ENCODE measurements at regions not wholly inside any gene's neighbourhood (a gene's known extent, or its start where the extent isn't known, plus 50 kb on each side); places are given as distances from the start of the nearest gene placed in this dataset.
"Not testable (repeated sequence)": the region's sequence is repeated elsewhere in the genome, so short reads cannot be mapped to it uniquely, and the experiment has no call there.

DNA sequence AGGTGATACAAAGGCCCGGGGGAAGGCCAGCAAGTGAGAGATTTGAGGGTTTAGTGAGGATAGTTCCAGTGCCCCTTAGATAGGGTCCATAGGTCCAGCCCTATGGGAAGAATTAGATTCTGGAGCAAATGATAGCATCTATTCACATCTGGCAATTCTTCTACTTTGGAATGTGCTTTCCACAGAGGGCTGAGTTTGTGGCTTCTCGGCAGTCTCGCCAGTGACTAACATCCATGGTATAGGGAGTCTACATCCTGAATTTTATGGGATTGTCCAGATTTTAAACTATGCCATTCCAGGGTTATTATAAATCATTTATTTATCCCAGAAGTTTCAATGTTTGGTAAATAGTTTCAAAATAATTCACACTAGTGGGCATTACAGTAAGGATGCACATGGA, 207.3 kb upstream of the ADO start:
- no peaks in the 10 kb centered on the region for H3K36me3 Mint-ChIP-seq
- TF ChIP-seq, protein P1, sequence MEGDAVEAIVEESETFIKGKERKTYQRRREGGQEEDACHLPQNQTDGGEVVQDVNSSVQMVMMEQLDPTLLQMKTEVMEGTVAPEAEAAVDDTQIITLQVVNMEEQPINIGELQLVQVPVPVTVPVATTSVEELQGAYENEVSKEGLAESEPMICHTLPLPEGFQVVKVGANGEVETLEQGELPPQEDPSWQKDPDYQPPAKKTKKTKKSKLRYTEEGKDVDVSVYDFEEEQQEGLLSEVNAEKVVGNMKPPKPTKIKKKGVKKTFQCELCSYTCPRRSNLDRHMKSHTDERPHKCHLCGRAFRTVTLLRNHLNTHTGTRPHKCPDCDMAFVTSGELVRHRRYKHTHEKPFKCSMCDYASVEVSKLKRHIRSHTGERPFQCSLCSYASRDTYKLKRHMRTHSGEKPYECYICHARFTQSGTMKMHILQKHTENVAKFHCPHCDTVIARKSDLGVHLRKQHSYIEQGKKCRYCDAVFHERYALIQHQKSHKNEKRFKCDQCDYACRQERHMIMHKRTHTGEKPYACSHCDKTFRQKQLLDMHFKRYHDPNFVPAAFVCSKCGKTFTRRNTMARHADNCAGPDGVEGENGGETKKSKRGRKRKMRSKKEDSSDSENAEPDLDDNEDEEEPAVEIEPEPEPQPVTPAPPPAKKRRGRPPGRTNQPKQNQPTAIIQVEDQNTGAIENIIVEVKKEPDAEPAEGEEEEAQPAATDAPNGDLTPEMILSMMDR (IDR thresholded peaks at IDR 0.05; ENCODE audit: unreplicated experiment), result no peak
- no peak for DNase-seq (ENCODE audit: low spot score in 2 of 2, unreplicated experiment in 2 of 2)
- no peaks in the 10 kb centered on the region for H3K4me1 Mint-ChIP-seq
- H3K27me3 Mint-ChIP-seq (ENCODE audit: low read depth), result peaks cover 1% of the 10 kb centered on the region
- no peak overlapping the region for H3K4me3 Mint-ChIP-seq
- no peak overlapping the region for H3K27ac Mint-ChIP-seq
- peaks cover 17% of the 10 kb centered on the region for H3K9me3 Mint-ChIP-seq

GRCh38 chr10:62599161-62599560, 205.4 kb upstream of the ADO start:
- TF ChIP-seq, protein P1 (IDR thresholded peaks at IDR 0.05; ENCODE audit: unreplicated experiment), result no peak
- no peaks in the 10 kb centered on the region for H3K36me3 Mint-ChIP-seq
- no peak overlapping the region for H3K27ac Mint-ChIP-seq
- H3K9me3 Mint-ChIP-seq, result peaks cover 20% of the 10 kb centered on the region
- no peak overlapping the region for H3K4me3 Mint-ChIP-seq
- no peaks in the 10 kb centered on the region for H3K4me1 Mint-ChIP-seq
- no peak for DNase-seq (ENCODE audit: low spot score in 2 of 2, unreplicated experiment in 2 of 2)
- H3K27me3 Mint-ChIP-seq (ENCODE audit: low read depth), result peaks cover 1% of the 10 kb centered on the region

- not testable (repeated sequence) for DNase-seq (ENCODE audit: low spot score in 2 of 2, unreplicated experiment in 2 of 2); H3K9me3 Mint-ChIP-seq; H3K27ac Mint-ChIP-seq; H3K27me3 Mint-ChIP-seq (ENCODE audit: low read depth); H3K4me1 Mint-ChIP-seq; H3K36me3 Mint-ChIP-seq; H3K4me3 Mint-ChIP-seq
Measured at GRCh38 chr10:62606551-62606950, 198.0 kb upstream of the ADO start.

DNA sequence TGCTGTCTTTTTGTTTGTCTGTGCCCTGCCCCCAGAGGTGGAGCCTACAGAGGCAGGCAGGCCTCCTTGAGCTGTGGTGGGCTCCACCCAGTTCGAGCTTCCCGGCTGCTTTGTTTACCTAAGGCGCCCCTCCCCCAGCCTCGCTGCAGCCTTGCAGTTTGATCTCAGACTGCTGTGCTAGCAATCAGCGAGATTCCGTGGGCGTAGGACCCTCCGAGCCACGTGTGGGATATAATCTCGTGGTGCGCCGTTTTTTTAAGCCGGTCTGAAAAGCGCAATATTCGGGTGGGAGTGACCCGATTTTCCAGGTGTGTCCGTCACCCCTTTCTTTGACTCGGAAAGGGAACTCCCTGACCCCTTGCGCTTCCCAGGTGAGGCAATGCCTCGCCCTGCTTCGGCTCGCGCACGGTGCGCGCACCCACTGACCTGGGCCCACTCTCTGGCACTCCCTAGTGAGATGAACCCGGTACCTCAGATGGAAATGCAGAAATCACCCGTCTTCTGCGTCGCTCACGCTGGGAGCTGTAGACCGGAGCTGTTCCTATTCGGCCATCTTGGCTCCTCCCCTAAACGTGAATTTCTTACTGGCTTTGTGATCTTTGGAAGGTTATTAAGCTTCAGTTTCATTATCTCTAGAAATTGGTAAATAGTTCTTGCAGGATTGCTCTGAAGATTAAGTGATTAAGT, 196.2 kb upstream of the ADO start:
- not testable (repeated sequence) for DNase-seq (ENCODE audit: low spot score in 2 of 2, unreplicated experiment in 2 of 2); H3K36me3 Mint-ChIP-seq; H3K4me1 Mint-ChIP-seq; H3K27ac Mint-ChIP-seq; H3K9me3 Mint-ChIP-seq
- H3K27me3 Mint-ChIP-seq (ENCODE audit: low read depth), result peaks cover 11% of the 10 kb centered on the region
- peak overlapping the region; percentile 69 for H3K4me3 Mint-ChIP-seq

GRCh38 chr10:62610649-62611229, 193.8 kb upstream of the ADO start:
- peak in 1 of 2 experiments; percentile 59 for DNase-seq (ENCODE audit: low spot score in 2 of 2, unreplicated experiment in 2 of 2)
- no peaks in the 10 kb centered on the region for H3K36me3 Mint-ChIP-seq
- TF ChIP-seq, protein P1 (IDR thresholded peaks at IDR 0.05; ENCODE audit: unreplicated experiment), result peak; percentile 61

DNA sequence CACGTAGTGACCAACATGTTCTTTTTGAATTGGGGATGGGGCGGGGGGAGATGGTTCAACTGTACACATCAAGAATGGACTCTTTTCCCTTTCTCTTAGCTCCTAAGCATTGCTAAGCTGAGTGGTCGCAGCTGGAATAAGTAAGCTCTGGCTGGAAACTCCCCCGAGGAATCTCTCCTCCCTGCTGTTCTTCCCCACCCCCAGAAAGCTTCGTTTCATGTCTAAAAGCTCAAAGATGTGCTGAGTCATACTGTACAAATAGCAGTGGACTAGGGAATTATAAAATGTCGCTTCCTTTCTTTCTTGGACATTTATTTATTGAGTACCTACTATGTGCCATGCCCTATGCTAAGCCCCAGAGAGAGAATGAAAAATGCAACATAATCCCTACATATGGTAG, 191.1 kb upstream of the ADO start:
- Mint-ChIP-seq H3K4me3 (no peak overlapping the region), H3K36me3 (no peaks in the 10 kb centered on the region), H3K4me1 (no peaks in the 10 kb centered on the region), H3K27ac (no peak overlapping the region), H3K9me3 (no peaks in the 10 kb centered on the region), H3K27me3 (ENCODE audit: low read depth) (peaks cover 21% of the 10 kb centered on the region)
- DNase-seq (ENCODE audit: low spot score in 2 of 2, unreplicated experiment in 2 of 2), result no peak
- TF ChIP-seq, protein P1 (IDR thresholded peaks at IDR 0.05; ENCODE audit: unreplicated experiment), result no peak

More at GRCh38 chr10:62610649-62611229, 193.8 kb upstream of the ADO start:
- peaks cover 19% of the 10 kb centered on the region for H3K27me3 Mint-ChIP-seq (ENCODE audit: low read depth)
- no peaks in the 10 kb centered on the region for H3K9me3 Mint-ChIP-seq
- H3K4me3 Mint-ChIP-seq, result no peak overlapping the region
- H3K27ac Mint-ChIP-seq, result no peak overlapping the region
- H3K4me1 Mint-ChIP-seq, result no peaks in the 10 kb centered on the region

Data from mesothelial cell of epicardium (in vitro differentiated cells).